RWPE2 (cell line): ENCODE measurements at regions not wholly inside any gene's neighbourhood (a gene's known extent, or its start where the extent isn't known, plus 50 kb on each side); places are given as distances from the start of the nearest gene placed in this dataset.
"Not testable (repeated sequence)": the region's sequence is repeated elsewhere in the genome, so short reads cannot be mapped to it uniquely, and the experiment has no call there.

Experiments
- ATAC-seq: fragments of 200-7000 bp; cut with Tn5 transposase; 3 replicates; pipeline ENCODE4 v1.9.1; 2021; ENCODE audit warnings: low read depth
- DNase-seq: peaks from one replicate; pipeline ENCODE4 v3.0.0-alpha.2; 2020; ENCODE audit warnings: low spot score
- H3K27ac ChIP-seq: fragments of 450-650 bp; 2 replicates; pipeline ENCODE4 v1.5.1; 2017; ENCODE audit warnings: mild to moderate bottlenecking; ENCODE audit not compliant: poor library complexity, severe bottlenecking
- H3K27me3 ChIP-seq: fragments of 250-450 bp; sonication (Bioruptor Pico); 2 replicates; pipeline ENCODE4 v1.5.1; 2021; ENCODE audit warnings: mild to moderate bottlenecking, moderate library complexity; ENCODE audit not compliant: insufficient read depth, poor library complexity, severe bottlenecking
- H3K36me3 ChIP-seq: fragments of 250-450 bp; sonication (Bioruptor Pico); 2 replicates; pipeline ENCODE4 v1.5.1; 2020; ENCODE audit warnings: low read depth, mild to moderate bottlenecking, moderate library complexity
- H3K4me1 ChIP-seq: fragments of 250-450 bp; sonication (Bioruptor Pico); 2 replicates; pipeline ENCODE4 v1.5.1; 2021; ENCODE audit warnings: mild to moderate bottlenecking, moderate library complexity; ENCODE audit not compliant: insufficient read depth, poor library complexity, severe bottlenecking
- H3K4me3 ChIP-seq: fragments of 250-450 bp; sonication (Bioruptor Pico); 2 replicates; pipeline ENCODE4 v1.5.1; 2021; ENCODE audit warnings: mild to moderate bottlenecking, moderate library complexity; ENCODE audit not compliant: severe bottlenecking
- H3K9me3 ChIP-seq: fragments of 250-450 bp; sonication (Bioruptor Pico); 2 replicates; pipeline ENCODE4 v1.5.1; 2021; ENCODE audit warnings: mild to moderate bottlenecking, moderate library complexity; ENCODE audit not compliant: severe bottlenecking
- CTCF ChIP-seq: fragments of 450-650 bp; IDR thresholded peaks from one replicate; pipeline ENCODE4 v1.5.1; 2017; ENCODE audit warnings: mild to moderate bottlenecking, moderate library complexity; ENCODE audit not compliant: poor library complexity, severe bottlenecking

DNA sequence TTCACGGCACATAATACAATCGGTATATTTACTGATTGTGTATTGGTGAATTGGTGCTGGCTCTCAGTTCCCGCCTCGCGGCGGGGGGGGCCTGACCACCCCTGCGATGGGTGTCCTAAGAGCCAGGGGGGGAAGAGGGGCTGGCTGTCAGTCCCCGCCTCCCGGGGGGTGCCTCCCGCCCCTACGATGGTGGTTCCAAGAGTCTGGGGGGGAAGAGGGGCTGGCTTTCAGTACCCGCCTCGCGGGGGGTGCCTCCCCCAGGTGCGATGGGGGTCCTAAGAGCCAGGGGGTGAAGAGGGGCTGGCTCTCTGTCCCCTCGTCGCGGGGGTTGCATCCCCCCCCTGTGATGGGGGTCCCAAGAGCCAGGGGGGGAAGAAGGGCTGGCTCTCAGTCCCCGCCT lies 2321.8 kb upstream of the PCDH20 start:
- Histone ChIP-seq H3K36me3 (no peaks in the 10 kb centered on the region), H3K27me3 (no peaks in the 10 kb centered on the region), H3K4me1 (no peaks in the 10 kb centered on the region), H3K4me3 (no peak overlapping the region), H3K27ac (no peak overlapping the region), H3K9me3 (no peaks in the 10 kb centered on the region)
- no peak for TF ChIP-seq CTCF
- ATAC-seq (no peak), DNase-seq (no peak)

GRCh38 chr13:63731896-63732295 lies 2316.2 kb upstream of the PCDH20 start:
- Histone ChIP-seq H3K27ac (no peak overlapping the region), H3K27me3 (no peaks in the 10 kb centered on the region), H3K9me3 (no peaks in the 10 kb centered on the region), H3K4me3 (no peak overlapping the region), H3K4me1 (no peaks in the 10 kb centered on the region), H3K36me3 (no peaks in the 10 kb centered on the region)
- DNase-seq (no peak), ATAC-seq (no peak)
- TF ChIP-seq CTCF, result no peak

- not testable (repeated sequence) for ATAC-seq
Observed at GRCh38 chr13:63712159-63712558, 2296.5 kb upstream of the PCDH20 start.

DNA sequence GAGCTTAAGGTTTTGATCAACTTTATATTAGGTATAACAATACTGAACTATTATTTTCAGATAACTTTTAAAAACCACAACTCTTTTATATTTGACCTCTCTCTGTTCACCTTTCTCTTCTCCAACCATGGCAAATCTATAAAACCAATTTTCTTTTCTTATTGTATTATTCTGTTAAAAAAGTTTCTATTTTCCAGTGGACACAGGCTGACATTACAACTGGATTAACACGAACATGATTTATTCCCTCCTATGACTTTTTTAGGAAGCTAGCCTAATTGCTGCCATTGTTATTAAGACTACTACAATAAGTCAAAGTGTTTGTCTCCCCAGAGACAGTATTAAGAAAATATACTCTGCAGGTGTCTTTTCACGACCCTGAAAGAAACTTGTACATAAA lies 2291.1 kb upstream of the PCDH20 start:
- ATAC-seq (no peak), DNase-seq (no peak)
- Histone ChIP-seq H3K4me1 (no peaks in the 10 kb centered on the region), H3K27ac (no peak overlapping the region), H3K9me3 (no peaks in the 10 kb centered on the region), H3K36me3 (no peaks in the 10 kb centered on the region), H3K4me3 (no peak overlapping the region), H3K27me3 (no peaks in the 10 kb centered on the region)
- TF ChIP-seq CTCF, result no peak

More at GRCh38 chr13:63712159-63712558, 2296.5 kb upstream of the PCDH20 start:
- not testable (repeated sequence) for H3K9me3 ChIP-seq, H3K27ac ChIP-seq, H3K4me3 ChIP-seq, DNase-seq, H3K4me1 ChIP-seq, H3K36me3 ChIP-seq, H3K27me3 ChIP-seq

- no peaks in the 10 kb centered on the region for H3K9me3 ChIP-seq
- no peak overlapping the region for H3K4me3 ChIP-seq
- no peaks in the 10 kb centered on the region for H3K4me1 ChIP-seq
- TF ChIP-seq CTCF, result no peak
- no peaks in the 10 kb centered on the region for H3K27me3 ChIP-seq
- H3K36me3 ChIP-seq, result no peaks in the 10 kb centered on the region
- no peak overlapping the region for H3K27ac ChIP-seq
- no peak for ATAC-seq
- DNase-seq, result no peak
Observed at GRCh38 chr13:63704521-63704920, 2288.9 kb upstream of the PCDH20 start.
